NOMO-1 treated with DMSO at 0.1 percent for 48 hours (cell line): ENCODE measurements at regions not wholly inside any gene's neighbourhood (a gene's known extent, or its start where the extent isn't known, plus 50 kb on each side); places are given as distances from the start of the nearest gene placed in this dataset.
A peak's percentile ranks its signal among the peaks of the same experiment; 100 is the strongest.
"Not testable (repeated sequence)": the region's sequence is repeated elsewhere in the genome, so short reads cannot be mapped to it uniquely, and the experiment has no call there.

Source experiments
- DNase-seq: peaks from one replicate; lab custom pipeline; 2025; ENCODE audit not compliant: unreplicated experiment; lab: John Stamatoyannopoulos, UW

- DNase-seq, result no peak
Measured at GRCh38 chr12:16881986-16882570, 276.1 kb upstream of the LMO3 start.

DNA sequence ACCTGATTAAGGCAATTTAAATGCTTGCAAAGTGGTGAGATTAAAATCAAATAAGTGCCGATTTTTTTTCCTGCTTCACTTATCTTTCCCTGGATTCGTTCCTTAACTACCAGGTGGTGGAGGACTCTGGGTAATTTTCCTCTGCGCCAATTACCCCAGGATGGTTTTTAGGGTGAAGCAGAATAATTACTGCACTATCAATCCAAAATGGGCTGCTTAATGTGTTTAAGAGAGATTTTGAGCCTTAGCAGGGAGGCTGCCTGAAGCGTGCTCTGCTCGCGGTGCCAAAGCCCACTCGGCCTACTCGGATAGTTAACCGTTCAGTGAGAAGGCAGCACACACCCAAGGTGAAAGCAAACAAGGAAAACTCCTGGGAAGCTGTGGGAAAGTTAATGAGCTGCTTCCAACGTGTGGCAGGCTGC, 274.9 kb upstream of the LMO3 start:
- DNase-seq, result no peak

DNA sequence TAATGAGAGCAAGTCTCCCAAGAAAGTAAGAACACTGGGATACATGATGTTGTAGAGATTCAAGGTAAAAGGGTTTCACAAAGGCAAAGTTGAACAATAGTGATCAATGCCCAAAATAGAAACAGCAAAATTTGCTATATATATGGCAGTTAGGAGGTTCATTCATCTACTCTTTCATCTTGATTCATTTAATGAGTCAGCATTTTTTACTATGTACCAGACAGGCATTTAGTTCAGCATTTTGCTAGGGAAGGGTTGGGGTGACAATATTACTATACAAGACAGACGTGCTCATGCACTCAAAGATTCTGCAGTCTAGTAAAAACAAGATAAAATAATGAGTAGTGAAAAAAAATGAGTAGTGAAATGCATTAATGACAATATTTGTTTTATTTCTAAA, 264.9 kb upstream of the LMO3 start:
- DNase-seq, result no peak

DNA sequence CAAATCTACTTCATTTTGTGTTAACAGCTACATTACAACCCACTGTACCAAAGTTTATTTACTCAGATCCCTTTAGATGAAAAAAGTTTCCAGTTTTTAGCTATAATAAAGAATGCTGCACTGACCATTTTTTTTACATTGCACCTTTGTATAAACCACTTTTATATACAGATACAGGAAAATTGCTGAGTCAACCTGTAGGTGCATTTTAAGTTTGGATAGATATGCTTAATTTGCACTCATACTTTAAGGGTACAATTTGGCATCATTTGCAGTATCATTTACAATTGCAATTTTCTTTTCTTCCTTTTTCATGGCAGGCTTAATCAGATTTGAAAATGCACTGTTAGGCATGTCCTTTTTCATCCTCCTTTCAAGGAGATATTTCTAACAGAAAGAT, 257.8 kb upstream of the LMO3 start:
- no peak for DNase-seq

GRCh38 chr12:16857456-16857923, 251.5 kb upstream of the LMO3 start:
- peak; percentile 81 for DNase-seq

- no peak for DNase-seq
Measured at GRCh38 chr12:16854465-16854864, 248.5 kb upstream of the LMO3 start.

DNA sequence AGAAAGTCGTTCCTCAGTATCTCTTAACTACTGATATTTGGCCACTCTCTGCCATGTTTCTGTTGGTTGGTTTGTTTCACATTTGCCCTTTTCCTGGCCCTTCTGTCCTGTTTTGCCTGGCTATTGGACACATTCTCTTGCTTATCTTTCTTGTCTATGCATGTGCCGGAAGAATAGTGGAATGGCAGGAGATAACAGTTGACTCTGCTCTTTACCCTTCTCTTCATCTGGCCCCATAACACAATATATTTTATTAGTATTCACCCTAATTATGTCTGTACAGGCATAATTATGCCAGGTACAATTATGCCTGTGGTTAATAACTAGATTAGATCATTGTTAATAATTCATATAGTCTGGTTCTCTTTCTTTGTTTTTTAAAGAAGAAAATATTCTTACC, 243.5 kb upstream of the LMO3 start:
- no peak for DNase-seq

GRCh38 chr12:16844875-16845274, 238.9 kb upstream of the LMO3 start:
- DNase-seq, result no peak

- DNase-seq, result no peak
Measured at GRCh38 chr12:16833376-16834015, 227.5 kb upstream of the LMO3 start.

GRCh38 chr12:16828891-16829290, 222.9 kb upstream of the LMO3 start:
- no peak for DNase-seq

DNA sequence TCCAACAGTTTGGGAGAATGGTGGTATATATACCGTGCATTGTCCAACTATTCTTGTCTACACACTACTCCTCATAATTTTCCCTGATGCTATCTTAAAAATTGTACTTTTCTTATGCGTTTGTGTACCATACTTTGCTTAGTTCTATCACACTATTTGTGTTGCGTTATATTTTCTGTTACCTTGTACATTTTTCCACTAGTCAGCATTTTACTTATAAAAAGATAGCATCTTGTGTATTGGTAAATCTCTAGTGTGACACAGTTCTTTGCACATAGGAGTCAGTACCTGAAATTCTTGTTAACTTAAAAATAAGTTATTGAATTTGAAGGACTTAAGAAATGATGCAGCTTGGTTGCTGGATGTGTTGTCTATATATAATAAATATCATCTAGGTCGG, 201.8 kb upstream of the LMO3 start:
- no peak for DNase-seq

DNA sequence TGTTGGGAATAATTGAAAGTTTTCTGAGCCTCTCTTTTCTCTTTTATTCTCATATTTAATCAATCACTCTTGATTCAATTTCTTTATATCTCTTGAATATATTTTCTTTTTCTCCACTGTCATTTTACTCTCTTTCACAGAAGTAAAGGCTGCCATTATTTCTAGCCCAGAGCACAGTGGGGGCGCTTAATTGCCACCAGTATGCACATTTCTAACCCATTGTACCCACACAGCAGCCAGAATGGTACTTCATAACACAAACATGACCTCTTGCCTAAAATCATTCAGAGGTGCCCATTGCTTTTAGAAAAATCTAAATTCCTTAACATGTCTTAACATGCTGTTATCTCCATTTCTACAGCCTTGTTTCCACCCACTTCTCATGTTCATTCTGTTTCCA, 190.2 kb upstream of the LMO3 start:
- no peak for DNase-seq

- DNase-seq, result no peak
Measured at GRCh38 chr12:16789204-16789790, 183.3 kb upstream of the LMO3 start.

GRCh38 chr12:16788506-16789203, 182.7 kb upstream of the LMO3 start:
- DNase-seq, result no peak

GRCh38 chr12:16785953-16786352, 180.0 kb upstream of the LMO3 start:
- DNase-seq, result no peak

GRCh38 chr12:16785524-16785923, 179.6 kb upstream of the LMO3 start:
- no peak for DNase-seq

GRCh38 chr12:16769129-16769528, 163.2 kb upstream of the LMO3 start:
- DNase-seq, result not testable (repeated sequence)

DNA sequence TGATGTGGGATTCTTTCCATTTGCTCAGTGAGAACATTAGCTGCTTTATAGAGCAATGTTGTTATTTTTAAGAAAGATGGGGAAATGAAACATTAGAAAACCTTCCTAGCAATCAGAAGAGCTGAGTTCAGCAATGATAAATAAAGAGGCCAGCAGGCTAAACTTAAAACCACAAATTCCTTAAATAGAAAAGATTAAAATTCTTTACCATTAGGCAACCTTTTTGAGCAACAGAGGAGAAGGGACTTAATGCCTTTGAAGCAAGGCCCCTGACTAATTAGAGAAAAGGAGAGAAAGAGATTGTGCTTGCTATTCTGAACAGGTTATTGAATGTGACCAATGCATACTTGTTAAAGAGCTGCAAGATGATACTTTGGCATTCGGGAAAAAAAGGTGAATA, 160.8 kb upstream of the LMO3 start:
- DNase-seq, result peak; percentile 87

GRCh38 chr12:16763901-16764300, 157.9 kb upstream of the LMO3 start:
- no peak for DNase-seq

- no peak for DNase-seq
Measured at GRCh38 chr12:16756833-16757555, 151.0 kb upstream of the LMO3 start.

DNA sequence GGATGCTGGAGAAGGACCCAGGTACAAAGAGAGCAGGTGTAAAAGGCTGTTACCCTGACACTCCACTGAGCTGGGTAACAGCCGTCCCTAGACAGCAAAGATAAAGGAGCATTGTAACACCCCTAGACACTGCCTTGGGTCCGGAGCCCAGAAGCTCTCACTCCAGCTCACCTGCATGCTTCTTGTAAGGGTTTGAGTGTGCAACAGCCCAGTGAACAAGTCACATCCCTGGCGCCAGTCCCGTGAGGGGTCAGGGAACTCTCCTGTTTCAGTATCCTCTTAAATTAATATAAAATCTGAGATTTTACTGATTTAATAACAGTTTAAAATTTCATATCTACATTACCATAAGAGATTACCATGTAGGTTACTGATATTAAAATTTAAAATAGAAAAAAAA, 124.8 kb upstream of the LMO3 start:
- DNase-seq, result no peak
